CD8-positive, alpha-beta memory T cell (primary cell): ENCODE measurements at regions not wholly inside any gene's neighbourhood (a gene's known extent, or its start where the extent isn't known, plus 50 kb on each side); places are given as distances from the start of the nearest gene placed in this dataset.

ENCODE experiments used
- CTCF ChIA-PET: fragments of 350-600 bp; sonication (Branson Sonifier 250); formaldehyde crosslinking; loops from one replicate; lab custom pipeline; 2021; ENCODE audit warnings: antibody characterized with exemption; lab: Charles Lee
- POLR2A ChIA-PET: fragments of 350-600 bp; sonication (Branson Sonifier 250); formaldehyde crosslinking; loops from one replicate; lab custom pipeline; 2021; ENCODE audit warnings: antibody characterized with exemption; lab: Charles Lee
- DNase-seq, 5 donors: peaks; one replicate each; pipeline versions ENCODE4 v3.0.0 to v3.0.0-alpha.2; 2020 to 2022; ENCODE audit warnings: mixed read lengths in 1 of 5
- H3K27ac ChIP-seq: one replicate; pipeline ENCODE4 v1.7.0; 2013; ENCODE audit warnings: low read depth, mild to moderate bottlenecking, low read length, moderate library complexity
- H3K27me3 ChIP-seq: 2 replicates; pipeline ENCODE4 v1.7.0; 2013; ENCODE audit warnings: low read length, mild to moderate bottlenecking; ENCODE audit not compliant: insufficient read depth, poor library complexity, severe bottlenecking
- H3K36me3 ChIP-seq: 2 replicates; pipeline ENCODE4 v1.7.0; 2013; ENCODE audit warnings: mild to moderate bottlenecking, low read length, moderate library complexity; ENCODE audit not compliant: insufficient read depth
- H3K4me1 ChIP-seq: 2 replicates; pipeline ENCODE4 v1.7.0; 2013; ENCODE audit warnings: mild to moderate bottlenecking, low read length, moderate library complexity; ENCODE audit not compliant: insufficient read depth
- H3K4me3 ChIP-seq: 2 replicates; pipeline ENCODE4 v1.7.0; 2013; ENCODE audit warnings: mild to moderate bottlenecking, low read length
- H3K9me3 ChIP-seq: 2 replicates; pipeline ENCODE4 v1.7.0; 2013; ENCODE audit warnings: mild to moderate bottlenecking, low read length
- H3K27ac Mint-ChIP-seq, 8 donors: one replicate each; pipeline ENCODE4 v1.8.0; 2020 to 2021; ENCODE audit warnings: mixed read lengths in 8 of 8, mild to moderate bottlenecking in 6 of 8, inconsistent platforms in 3 of 8, moderate library complexity in 3 of 8
- H3K27me3 Mint-ChIP-seq, 2 donors: one replicate each; pipeline ENCODE4 v1.8.0; 2020 to 2021; ENCODE audit warnings: mixed read lengths in 2 of 2, mild to moderate bottlenecking in 1 of 2, moderate library complexity in 1 of 2
- H3K36me3 Mint-ChIP-seq, 3 donors: one replicate each; pipeline ENCODE4 v1.8.0; 2020 to 2021; ENCODE audit warnings: mixed read lengths in 3 of 3, inconsistent platforms in 1 of 3, mild to moderate bottlenecking in 1 of 3
- H3K4me1 Mint-ChIP-seq, 3 donors: one replicate each; pipeline ENCODE4 v1.8.0; 2020 to 2021; ENCODE audit warnings: mixed read lengths in 3 of 3, inconsistent platforms in 1 of 3, mild to moderate bottlenecking in 1 of 3
- H3K4me3 Mint-ChIP-seq, 7 donors: one replicate each; pipeline ENCODE4 v1.8.0; 2020 to 2021; ENCODE audit warnings: mixed read lengths in 7 of 7, mild to moderate bottlenecking in 6 of 7, moderate library complexity in 4 of 7, inconsistent platforms in 2 of 7
- H3K9me3 Mint-ChIP-seq, 5 donors: one replicate each; pipeline ENCODE4 v1.8.0; 2020 to 2022; ENCODE audit warnings: mixed read lengths in 5 of 5, mild to moderate bottlenecking in 3 of 5, moderate library complexity in 2 of 5, inconsistent platforms in 1 of 5

DNA sequence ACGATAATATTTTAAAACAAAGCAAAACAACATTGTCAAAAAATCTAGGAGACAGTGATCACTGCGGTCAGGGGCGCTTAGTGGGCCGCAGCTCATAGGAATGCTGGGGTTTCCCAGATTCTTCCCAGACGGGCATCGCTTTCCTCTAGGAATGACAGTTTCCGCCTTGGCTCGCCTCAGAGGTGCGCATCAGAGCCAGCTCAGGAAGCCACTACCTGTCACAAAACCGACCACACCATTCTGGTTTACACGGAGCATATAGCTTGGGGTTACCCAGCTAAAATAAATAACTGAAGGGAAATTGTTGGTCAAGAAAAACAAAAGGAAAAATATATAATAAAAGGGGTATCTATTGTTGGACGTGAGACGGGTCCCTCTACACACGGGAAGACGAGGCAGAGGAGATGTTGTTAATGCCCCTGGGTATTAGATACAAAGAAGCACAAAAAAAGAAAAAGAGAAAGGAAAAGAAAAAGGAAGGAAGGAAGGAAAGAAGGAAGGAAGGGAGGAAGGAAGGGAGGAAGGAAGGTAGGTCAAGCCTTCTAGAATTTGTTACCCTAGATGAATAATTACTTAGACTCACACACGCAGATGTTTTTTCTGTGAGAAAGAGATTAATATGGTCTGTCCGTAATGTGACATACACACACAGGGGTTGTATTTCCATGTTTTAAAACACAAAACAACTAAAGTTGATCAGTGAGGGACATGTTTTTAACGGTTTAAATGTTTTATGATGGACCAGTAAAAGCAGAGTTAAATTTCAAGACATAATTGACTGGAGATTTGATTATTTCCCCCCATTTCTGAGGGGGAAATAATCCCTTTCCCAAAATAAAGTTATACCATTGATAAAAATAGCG lies 292.4 kb upstream of the NFE2L3 start:
- H3K4me1 ChIP-seq: peaks cover 31% of the 10 kb centered on the region
- H3K4me3 Mint-ChIP-seq: peak overlapping the region in 4 of 7 donors; percentile 13 to 60 (median 48)
- H3K27me3 ChIP-seq: peaks cover 96% of the 10 kb centered on the region
- POLR2A ChIA-PET: no interaction called here
- H3K36me3 Mint-ChIP-seq: peaks cover 0 to 4% (median 0%) of the 10 kb centered on the region in 3 donors
- no peaks in the 10 kb centered on the region for H3K36me3 ChIP-seq
- H3K27me3 Mint-ChIP-seq: peaks cover 6 to 8% of the 10 kb centered on the region in 2 donors
- H3K9me3 ChIP-seq: peaks cover 4% of the 10 kb centered on the region
- no peak for DNase-seq
- H3K27ac Mint-ChIP-seq: peak overlapping the region in 4 of 8 donors; percentile 8 to 82 (median 42)
- no peak overlapping the region for H3K27ac ChIP-seq
- peaks cover 37 to 57% (median 50%) of the 10 kb centered on the region in 5 donors for H3K9me3 Mint-ChIP-seq
- H3K4me1 Mint-ChIP-seq: peaks cover 14 to 24% (median 17%) of the 10 kb centered on the region in 3 donors
- CTCF ChIA-PET: interaction anchor here (1.6 kb wide), 1 partner anchor 1291 kb away, joined by 5 read pairs; no protein-coding TSS in a partner anchor
- H3K4me3 ChIP-seq: no peak overlapping the region

DNA sequence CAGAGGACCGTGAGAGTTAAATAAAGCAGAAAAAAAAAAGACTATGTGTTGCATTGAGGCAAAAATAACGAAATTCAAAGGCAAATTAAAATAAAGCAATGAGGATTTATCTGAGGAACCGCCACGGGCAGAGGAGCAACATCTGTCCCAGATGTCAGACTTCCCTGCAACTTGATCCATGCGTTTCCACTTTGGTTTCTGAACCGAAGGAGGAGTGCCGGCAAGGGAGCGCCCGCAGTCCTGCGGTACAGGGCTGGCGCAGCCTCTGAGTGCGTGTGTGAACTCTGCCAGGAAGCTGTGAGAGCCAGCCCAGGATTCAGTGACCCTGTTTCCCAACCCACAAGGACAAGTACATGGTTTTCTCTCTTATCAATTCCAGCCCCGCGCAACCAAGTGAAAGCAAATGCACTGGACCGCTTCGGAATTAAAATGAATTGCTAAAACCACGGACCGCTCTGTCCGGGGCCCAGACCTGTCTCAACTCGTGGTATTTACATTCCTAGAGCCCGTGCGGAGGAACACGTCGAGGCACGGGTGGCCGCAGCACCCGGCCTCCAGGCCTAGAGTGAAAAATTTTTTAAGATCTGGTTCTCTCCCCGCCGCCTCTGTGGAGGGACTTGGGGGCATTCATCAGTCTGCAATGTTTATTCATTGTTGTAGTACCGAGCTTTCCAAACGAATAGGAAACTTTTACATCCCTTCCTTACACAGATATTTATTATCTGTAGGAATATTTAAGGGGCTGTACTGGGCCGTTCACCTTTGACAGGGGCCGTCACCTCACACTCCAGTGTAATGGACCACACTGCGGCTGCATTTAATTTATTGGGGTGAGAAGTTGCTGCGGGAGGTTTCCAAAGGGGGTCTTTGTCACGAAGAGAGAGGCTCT lies 291.5 kb upstream of the NFE2L3 start:
- Histone ChIP-seq H3K4me1 (peaks cover 26% of the 10 kb centered on the region), H3K9me3 (peaks cover 4% of the 10 kb centered on the region), H3K4me3 (no peak overlapping the region), H3K27ac (peak overlapping the region; percentile 22), H3K36me3 (no peaks in the 10 kb centered on the region), H3K27me3 (peaks cover 95% of the 10 kb centered on the region)
- Mint-ChIP-seq H3K9me3 (peaks cover 37 to 55% (median 49%) of the 10 kb centered on the region in 5 donors), H3K27me3 (peaks cover 8 to 10% of the 10 kb centered on the region in 2 donors), H3K4me1 (peaks cover 14 to 24% (median 17%) of the 10 kb centered on the region in 3 donors), H3K27ac (peak overlapping the region in 4 of 8 donors; percentile 12 to 61 (median 36)), H3K36me3 (peaks cover 0 to 4% (median 0%) of the 10 kb centered on the region in 3 donors), H3K4me3 (peak overlapping the region in 5 of 7 donors; percentile 39 to 82 (median 48))
- ChIA-PET POLR2A (no interaction called here), CTCF (no interaction called here)
- no peak for DNase-seq

DNA sequence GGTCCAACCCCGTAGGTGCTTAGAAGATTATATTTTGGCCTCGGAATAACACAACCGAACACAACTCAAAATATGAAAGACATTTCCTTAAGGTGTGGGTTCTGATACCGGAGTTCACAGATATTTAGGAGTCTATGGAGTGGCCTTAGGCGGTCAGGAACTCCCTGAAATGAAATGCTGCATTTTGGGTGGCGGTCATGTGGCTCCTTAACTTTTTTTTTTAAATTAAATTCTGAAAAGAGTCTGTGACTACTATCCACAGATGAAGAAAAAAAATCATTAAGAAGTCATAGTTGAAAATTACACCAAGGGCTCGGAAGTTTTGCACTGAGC lies 290.9 kb upstream of the NFE2L3 start:
- Mint-ChIP-seq H3K36me3 (peaks cover 0 to 4% (median 0%) of the 10 kb centered on the region in 3 donors), H3K4me1 (peaks cover 14 to 24% (median 17%) of the 10 kb centered on the region in 3 donors), H3K4me3 (peak overlapping the region in 6 of 7 donors; percentile 18 to 82 (median 58)), H3K27ac (peak overlapping the region in 2 of 8 donors; percentile 12 to 43), H3K9me3 (peaks cover 37 to 52% (median 49%) of the 10 kb centered on the region in 5 donors), H3K27me3 (peaks cover 13 to 16% of the 10 kb centered on the region in 2 donors)
- ChIA-PET POLR2A (no interaction called here), CTCF (no interaction called here)
- H3K36me3 ChIP-seq: no peaks in the 10 kb centered on the region
- peaks cover 4% of the 10 kb centered on the region for H3K9me3 ChIP-seq
- no peak overlapping the region for H3K4me3 ChIP-seq
- H3K27ac ChIP-seq: peak overlapping the region; percentile 22
- peaks cover 26% of the 10 kb centered on the region for H3K4me1 ChIP-seq
- peaks cover 95% of the 10 kb centered on the region for H3K27me3 ChIP-seq
- no peak for DNase-seq

DNA sequence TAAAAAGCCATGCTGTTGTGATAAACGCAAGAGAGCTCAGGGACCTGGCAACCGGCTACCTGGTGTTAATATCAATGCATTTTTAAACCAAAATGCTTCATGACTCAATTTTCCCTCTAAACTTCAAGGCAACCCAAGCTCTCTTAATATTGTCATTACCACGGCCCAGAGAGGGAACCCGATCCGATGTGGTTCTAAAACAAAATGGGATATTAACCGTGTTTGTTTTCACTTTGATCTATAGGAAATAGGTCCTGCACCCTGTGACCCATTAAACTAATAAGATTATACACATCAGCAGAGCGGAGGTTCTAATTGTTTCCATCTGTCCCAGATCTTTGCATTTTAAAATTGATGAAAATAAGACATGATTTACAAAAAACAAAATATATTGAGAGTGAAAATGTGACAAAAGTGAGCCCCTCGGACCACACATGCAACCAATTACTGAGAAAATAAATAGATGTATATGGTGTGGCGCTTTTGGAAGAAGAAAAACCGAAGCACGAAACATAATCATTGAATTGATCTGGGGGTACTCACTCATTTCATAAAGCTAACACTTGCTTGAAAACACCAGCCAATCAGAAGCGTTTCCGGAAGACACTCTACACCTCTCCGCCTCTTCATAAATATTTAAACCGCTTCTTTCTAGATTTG lies 290.3 kb upstream of the NFE2L3 start:
- H3K27me3 ChIP-seq: peaks cover 94% of the 10 kb centered on the region
- CTCF ChIA-PET: no interaction called here
- H3K36me3 ChIP-seq: no peaks in the 10 kb centered on the region
- POLR2A ChIA-PET: no interaction called here
- peaks cover 4% of the 10 kb centered on the region for H3K9me3 ChIP-seq
- peak overlapping the region; percentile 22 for H3K27ac ChIP-seq
- Mint-ChIP-seq H3K9me3 (peaks cover 37 to 52% (median 49%) of the 10 kb centered on the region in 5 donors), H3K27me3 (peaks cover 16 to 23% of the 10 kb centered on the region in 2 donors), H3K27ac (peak overlapping the region in 4 of 8 donors; percentile 2 to 73 (median 48)), H3K4me1 (peaks cover 14 to 24% (median 17%) of the 10 kb centered on the region in 3 donors), H3K36me3 (peaks cover 0 to 4% (median 0%) of the 10 kb centered on the region in 3 donors), H3K4me3 (peak overlapping the region; percentile 51 to 82 (median 64))
- H3K4me3 ChIP-seq: peak overlapping the region; percentile 4
- peaks cover 21% of the 10 kb centered on the region for H3K4me1 ChIP-seq
- DNase-seq: no peak

DNA sequence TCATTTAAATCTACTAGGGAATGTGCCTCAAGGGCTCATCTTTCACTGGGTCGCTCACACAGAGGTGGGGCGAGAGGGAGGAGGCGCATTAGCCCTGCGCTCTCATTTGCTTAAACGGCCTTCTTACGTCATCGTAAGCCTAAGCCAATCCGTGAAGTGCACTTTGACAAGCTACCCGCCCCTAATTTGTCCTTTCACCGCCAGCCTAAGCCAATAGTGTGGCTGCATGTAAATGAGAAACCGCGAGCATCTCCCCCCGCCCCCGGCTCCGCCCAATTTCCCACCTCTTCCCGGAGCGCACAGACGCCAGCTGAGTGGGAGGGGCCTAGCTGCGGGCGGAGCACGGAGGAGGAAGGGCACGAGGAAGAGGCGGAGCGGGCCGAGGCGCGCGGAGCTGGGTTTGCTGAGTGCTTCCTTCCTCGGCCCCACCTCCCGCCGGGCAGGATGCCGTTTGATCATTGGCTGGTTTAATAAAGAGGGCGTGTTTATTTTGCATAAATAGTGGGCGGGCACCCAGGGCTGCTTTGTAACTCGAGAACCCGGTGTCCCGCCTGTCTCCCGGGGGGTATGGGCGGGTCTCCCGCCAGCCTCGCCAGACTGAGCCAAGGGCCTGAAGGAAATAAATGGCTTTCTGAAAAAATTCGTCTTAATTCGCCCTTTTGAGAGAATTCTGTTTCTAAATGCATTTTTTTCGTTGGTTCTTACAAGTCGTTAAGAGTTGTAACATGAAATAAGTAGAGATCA lies 289.6 kb upstream of the NFE2L3 start:
- Mint-ChIP-seq H3K4me1 (peaks cover 14 to 24% (median 17%) of the 10 kb centered on the region in 3 donors), H3K9me3 (peaks cover 37 to 52% (median 49%) of the 10 kb centered on the region in 5 donors), H3K27me3 (peaks cover 16 to 30% of the 10 kb centered on the region in 2 donors), H3K27ac (peak overlapping the region in 5 of 8 donors; percentile 41 to 82 (median 58)), H3K4me3 (peak overlapping the region; percentile 51 to 82 (median 67)), H3K36me3 (peaks cover 0 to 4% (median 0%) of the 10 kb centered on the region in 3 donors)
- Histone ChIP-seq H3K4me3 (no peak overlapping the region), H3K27me3 (peaks cover 89% of the 10 kb centered on the region), H3K36me3 (no peaks in the 10 kb centered on the region), H3K4me1 (peaks cover 15% of the 10 kb centered on the region), H3K27ac (no peak overlapping the region), H3K9me3 (peaks cover 4% of the 10 kb centered on the region)
- POLR2A ChIA-PET: no interaction called here
- peak; percentile 44 to 75 (median 63) for DNase-seq
- CTCF ChIA-PET: no interaction called here

DNA sequence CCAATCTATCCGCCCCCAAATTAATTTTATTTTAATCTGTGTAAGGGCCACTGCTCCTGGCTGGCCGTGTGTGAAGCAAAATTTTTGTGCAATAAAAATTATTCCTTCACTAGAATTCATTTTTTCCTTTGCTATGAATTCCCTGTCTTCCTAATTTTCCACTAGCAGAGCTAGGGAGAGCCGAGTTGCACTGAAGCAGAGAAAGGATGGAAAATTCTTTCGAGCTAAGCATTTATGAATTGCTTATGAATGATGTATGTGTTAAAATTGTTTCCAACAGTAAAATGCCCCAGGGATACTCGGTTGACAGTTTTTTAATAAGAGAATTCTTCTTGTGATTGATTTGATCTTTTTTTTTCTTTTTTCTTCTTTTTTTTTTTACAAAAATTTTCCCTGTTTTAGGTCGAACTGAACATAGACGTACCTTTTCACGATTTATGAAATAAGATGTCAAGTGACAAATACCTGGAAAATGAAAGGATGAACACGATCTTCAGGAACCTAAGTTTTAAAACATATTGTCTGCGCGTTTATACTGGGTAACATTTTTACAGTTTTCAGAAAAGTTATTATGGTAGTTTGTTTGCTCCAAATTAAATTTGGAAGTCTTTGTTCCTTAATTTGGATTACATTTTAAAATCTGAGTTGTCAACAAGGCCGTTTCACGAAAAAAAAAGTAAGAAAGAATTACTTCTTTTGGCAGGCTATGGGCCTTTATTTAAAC lies 288.8 kb upstream of the NFE2L3 start:
- POLR2A ChIA-PET: no interaction called here
- H3K27me3 Mint-ChIP-seq: peaks cover 20 to 37% of the 10 kb centered on the region in 2 donors

More for the DNA sequence above, 288.8 kb upstream of the NFE2L3 start:
- no peak overlapping the region for H3K4me3 ChIP-seq
- Mint-ChIP-seq H3K9me3 (peaks cover 37 to 52% (median 49%) of the 10 kb centered on the region in 5 donors), H3K27ac (peak overlapping the region in 6 of 8 donors; percentile 41 to 82 (median 59)), H3K4me3 (peak overlapping the region in 6 of 7 donors; percentile 44 to 82 (median 71)), H3K36me3 (peaks cover 0 to 4% (median 0%) of the 10 kb centered on the region in 3 donors), H3K4me1 (peaks cover 14 to 24% (median 17%) of the 10 kb centered on the region in 3 donors)
- CTCF ChIA-PET: no interaction called here
- DNase-seq: no peak
- peaks cover 15% of the 10 kb centered on the region for H3K4me1 ChIP-seq
- no peak overlapping the region for H3K27ac ChIP-seq
- H3K36me3 ChIP-seq: no peaks in the 10 kb centered on the region
- peaks cover 4% of the 10 kb centered on the region for H3K9me3 ChIP-seq
- peaks cover 88% of the 10 kb centered on the region for H3K27me3 ChIP-seq
